NCI-H69 (cell line): ENCODE measurements at regions not wholly inside any gene's neighbourhood (a gene's known extent, or its start where the extent isn't known, plus 50 kb on each side); places are given as distances from the start of the nearest gene placed in this dataset.
A peak's percentile ranks its signal among the peaks of the same experiment; 100 is the strongest.
"Not testable (repeated sequence)": the region's sequence is repeated elsewhere in the genome, so short reads cannot be mapped to it uniquely, and the experiment has no call there.

Experiments
- DNase-seq: peaks from one replicate; lab custom pipeline; 2025; lab: John Stamatoyannopoulos, UW

DNA sequence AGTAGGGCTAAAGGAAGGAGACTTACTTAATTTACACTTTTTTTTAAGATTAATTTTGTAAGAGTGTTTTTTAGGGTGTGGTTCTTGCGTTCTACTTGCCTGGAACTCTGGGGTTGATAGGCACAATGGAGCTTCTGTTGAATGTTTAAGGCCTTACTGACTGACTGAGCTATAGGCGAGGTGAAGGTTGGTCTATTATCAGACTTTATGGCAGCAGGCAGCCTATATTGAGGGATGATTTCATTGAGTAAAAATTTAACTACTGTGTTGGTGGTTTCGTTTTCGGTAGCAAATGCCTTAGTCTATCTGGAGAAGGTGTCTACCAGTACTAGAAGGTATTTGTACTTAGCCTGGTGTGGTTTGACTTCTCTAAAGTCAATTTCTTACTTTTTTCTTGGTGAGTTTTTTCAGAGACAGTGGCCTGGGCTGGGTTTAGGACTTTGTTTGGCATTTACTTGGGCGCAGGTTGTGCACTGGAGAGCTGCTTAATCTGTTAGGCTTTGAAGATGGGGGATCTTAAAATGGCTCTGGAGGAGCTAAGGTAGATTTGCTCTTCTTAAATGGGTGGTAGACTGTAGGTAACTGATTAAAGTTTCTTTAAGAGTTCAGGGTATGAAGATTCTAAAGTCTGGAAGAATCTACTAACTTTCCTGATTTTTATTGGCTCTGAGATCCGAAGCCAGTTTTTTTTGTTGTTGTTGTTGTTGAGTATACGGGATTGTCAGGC lies 164.5 kb upstream of the CCZ1B start:
- not testable (repeated sequence) for DNase-seq

DNA sequence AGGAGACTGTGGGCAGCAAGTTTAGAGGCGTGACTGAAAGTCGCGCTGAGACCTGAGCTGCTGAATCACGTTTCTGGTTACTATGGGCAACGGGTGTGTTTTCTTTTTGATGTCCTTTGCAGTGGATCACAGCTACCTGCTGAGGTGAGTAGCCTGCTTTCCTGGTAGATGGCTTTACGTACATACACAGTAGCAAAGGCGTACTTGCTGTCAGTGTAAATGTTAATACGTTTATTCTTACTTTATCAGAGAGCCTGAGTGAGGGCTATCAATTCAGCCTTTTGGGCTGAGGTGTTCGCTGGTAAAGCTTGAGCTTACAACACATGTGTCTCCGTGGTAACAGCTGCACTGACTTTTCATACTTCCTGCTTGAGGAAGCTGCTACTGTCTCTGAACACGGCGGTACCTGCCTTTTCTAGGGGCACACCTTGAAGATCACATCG lies 165.1 kb upstream of the CCZ1B start:
- DNase-seq, result peak; percentile 67

DNA sequence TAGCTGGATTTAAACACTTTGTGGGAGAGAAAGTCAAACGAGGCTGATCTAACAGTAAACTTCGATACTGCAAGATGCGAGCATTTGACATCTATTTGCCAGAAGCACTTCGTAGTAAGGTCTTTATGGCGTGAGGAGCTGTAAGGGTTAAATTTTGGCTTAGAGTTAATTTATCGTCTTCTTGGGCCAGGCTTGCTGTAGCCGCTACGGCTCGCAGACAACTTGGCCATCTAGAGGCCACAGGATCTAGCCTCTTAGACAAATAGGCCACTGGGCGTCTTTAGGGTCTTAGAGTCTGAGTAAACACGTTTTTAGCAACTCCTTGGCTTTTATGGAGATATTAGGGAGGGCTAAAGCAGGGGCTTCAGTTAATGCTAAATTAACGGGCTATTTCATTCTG lies 165.6 kb upstream of the CCZ1B start:
- DNase-seq, result not testable (repeated sequence)

GRCh38 chr7:6992133-6992532 lies 166.1 kb upstream of the CCZ1B start:
- DNase-seq, result not testable (repeated sequence)

GRCh38 chr7:6995026-6995425 lies 169.0 kb upstream of the CCZ1B start:
- not testable (repeated sequence) for DNase-seq

GRCh38 chr7:6995493-6996289 lies 169.6 kb upstream of the CCZ1B start:
- not testable (repeated sequence) for DNase-seq

DNA sequence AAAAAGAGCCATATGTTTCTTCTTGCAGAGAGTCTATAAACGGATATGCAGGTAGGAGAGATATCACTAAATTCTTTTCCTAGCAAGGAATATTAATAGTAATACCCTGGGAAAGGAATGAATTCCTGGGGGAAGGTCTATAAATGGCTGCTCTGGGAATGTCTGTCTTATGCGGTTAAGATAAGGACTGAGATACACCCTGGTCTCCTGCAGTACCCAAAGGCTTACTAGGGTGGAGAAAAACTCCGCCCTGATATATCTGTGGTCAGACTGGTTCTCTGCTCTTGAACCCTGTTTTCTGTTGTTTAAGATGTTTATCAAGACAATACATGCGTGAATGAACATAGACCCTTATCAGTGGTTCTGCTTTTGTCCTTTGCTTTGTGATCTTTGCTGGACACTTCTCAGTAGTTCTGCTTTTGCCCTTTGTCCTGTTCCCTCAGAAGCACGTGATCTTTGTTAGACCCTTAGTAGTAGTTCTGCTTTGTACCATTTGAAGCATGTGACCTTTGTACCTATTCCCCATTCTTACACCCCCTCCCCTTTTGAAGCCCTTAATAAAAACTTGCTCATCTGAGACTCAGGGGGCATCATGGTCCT lies 173.1 kb upstream of the CCZ1B start:
- DNase-seq, result not testable (repeated sequence)

DNA sequence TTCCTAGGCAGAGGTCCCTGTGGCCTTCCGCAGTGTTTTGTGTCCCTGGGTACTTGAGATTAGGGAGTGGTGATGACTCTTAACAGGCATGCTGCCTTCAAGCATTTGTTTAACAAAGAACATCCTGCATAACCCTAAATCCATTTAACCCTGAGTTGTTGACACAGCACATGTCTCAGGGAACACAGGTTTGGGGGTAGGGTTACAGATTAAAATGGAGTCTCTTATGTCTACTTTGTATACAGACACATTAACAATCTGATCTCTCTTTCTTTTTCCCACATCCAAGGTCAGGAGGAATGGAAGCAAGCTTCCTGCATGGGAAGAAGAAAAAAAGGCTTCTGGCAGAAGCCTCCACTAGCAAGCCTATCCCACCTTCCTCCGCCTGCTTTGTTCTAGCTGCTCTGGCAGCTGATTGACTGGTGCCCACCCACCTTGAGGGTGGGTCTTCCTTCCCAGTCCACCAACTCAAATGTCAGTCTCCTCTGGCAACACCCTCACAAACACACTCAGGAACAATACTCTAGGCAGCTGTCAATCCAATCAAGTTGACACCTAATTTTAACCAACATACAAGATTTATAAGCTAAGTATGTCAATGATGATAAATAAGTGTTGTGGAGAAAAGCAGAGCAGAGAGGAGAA lies 176.5 kb upstream of the CCZ1B start:
- peak; percentile 9 for DNase-seq

- DNase-seq, result no peak
These were observed 177.0 kb upstream of the C1GALT1 start for GRCh38 chr7:7005303-7005702.

DNA sequence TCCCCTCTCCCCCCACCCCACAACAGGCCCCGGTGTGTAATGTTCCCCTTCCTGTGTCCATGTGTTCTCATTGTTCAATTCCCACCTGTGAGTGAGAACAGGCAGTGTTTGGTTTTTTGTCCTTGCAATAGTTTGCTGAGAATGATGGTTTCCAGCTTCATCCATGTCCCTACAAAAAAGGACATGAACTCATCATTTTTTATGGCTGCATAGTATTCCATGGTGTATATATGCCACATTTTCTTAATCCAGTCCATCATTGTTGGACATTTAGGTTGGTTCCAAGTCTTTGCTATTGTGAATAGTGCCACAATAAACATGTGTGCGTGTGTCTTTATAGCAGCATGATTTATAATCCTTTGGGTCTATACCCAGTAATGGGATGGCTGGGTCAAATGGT lies 176.4 kb upstream of the C1GALT1 start:
- not testable (repeated sequence) for DNase-seq

DNA sequence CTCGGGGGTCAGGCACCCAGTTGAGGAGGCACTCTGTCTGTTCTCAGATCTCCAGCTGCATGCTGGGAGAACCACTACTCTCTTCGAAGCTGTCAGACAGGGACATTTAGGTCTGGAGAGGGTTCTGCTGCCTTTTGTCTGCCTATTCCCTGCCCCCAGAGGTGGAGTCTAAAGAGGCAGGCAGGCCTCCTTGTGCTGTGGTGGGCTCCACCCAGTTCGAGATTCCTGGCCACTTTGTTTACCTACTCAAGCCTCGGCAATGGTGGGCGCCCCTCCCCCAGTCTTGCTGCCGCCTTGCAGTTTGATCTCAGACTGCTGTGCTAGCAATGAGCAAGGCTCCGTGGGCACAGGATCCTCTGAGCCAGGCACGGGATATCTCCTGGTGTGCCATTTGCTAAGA lies 171.1 kb upstream of the C1GALT1 start:
- DNase-seq, result not testable (repeated sequence)

GRCh38 chr7:7011751-7012150 lies 170.6 kb upstream of the C1GALT1 start:
- DNase-seq, result not testable (repeated sequence)

- no peak for DNase-seq
These were observed 167.3 kb upstream of the C1GALT1 start for GRCh38 chr7:7014827-7015595.

DNA sequence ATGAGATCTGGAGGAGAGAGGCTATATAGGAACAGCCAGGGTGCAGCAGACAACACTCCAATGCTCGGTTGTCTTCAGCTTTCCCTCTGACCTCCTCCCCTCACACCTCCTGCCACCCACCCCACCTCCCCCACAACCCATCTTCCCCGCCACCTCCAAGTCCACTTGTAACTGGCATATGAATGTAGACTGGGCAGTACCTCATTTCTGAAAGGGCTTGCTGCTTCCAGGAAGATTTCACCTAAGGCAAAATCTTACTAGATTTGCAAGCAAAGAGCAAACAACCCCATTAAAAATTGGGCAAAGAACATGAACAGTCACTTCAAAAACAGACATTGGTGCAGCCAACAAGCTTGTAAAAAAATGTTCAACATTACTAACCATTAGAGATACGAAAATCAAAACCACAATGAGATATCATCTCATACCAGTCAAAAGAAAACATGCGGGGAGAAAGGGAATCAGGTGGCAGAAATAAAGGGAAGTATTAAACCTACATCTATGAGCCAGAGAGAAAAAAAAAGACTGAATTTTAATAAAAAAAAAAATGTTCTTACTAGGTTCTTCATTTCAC lies 164.6 kb upstream of the C1GALT1 start:
- no peak for DNase-seq

- no peak for DNase-seq
These were observed 164.1 kb upstream of the C1GALT1 start for GRCh38 chr7:7018290-7018689.

DNA sequence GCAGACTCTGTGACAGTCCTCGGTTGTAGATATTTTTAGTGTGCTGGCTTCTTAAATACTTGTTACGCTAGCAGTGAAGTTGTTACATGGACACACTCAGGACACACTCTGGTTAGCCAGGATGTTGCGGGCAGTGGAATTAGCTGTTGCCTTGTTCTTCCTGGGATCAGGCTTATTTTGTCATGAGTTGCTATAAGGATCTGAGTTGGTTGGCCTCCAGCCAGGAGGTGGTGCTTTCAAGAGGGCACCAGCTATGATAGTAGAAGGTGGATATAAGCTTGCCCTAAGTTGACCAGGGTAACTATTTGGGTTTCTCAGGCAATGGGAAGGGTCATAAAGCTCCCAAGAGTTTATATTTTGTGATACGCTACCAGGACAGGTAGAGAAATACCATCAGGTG lies 150.1 kb upstream of the C1GALT1 start:
- no peak for DNase-seq

- no peak for DNase-seq
These were observed 146.5 kb upstream of the C1GALT1 start for GRCh38 chr7:7035851-7036250.

DNA sequence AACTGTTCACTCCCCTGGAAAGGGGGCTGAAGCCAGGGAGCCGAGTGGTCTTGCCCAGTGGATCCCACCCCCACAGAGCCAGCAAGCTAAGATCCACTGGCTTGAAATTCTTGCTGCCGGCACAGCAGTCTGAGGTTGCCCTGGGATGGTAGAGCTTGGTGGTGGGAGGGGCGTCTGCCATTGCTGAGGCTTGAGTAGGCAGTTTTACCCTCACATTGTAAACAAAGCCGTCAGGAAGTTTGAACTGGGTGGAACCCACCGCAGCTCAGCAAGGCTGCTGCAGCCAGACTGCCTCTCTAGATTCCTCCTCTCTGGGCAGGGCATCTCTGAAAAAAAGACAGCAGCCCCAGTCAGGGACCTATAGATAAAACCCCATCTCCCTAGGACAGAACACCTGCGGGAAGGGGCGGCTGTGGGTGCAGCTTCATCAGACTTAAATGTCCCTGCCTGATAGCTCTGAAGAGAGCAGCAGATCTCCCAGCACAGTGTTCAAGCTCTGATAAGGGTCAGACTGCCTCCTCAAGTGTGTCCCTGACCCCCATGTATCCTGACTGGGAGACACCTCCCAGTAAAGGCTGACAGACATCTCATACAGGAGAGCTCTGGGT lies 140.0 kb upstream of the C1GALT1 start:
- DNase-seq, result not testable (repeated sequence)

DNA sequence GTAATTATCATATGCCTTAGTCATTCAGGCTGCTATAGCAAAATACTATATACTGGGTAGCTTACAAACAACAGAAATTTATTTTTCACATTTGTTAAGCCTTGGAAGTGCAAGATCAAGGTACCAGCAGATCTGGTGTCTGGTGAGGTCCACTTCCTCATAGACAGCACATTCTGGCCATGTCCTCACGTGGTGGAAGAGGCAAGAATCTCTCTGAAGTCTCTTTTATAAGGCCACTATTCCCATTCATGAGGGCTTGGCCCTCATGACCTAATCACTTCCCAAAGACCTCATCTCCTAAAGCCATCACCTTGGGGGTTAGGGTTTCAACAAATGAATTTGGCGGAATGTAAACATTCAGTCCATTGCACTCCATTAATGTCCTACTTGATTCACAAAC lies 137.5 kb upstream of the C1GALT1 start:
- no peak for DNase-seq

DNA sequence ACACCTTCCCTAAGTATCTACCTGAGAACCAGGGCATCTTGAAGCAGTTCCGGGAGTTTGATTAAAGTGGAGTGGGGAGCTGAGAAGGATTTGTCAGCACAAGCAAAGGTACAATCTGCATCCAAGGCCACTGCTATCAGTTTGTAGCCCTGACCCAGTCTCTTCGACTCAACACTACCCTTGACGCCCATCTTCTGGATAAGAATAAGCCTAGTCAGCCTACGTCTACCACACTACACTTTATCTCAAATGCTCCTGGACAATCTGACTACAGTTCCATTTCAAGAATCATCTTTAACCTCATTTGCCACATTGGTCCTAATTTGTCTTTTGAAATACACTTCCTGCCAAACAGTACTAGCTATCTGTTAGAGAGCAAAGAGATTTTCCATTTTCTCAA lies 134.1 kb upstream of the C1GALT1 start:
- no peak for DNase-seq
